IPS-NIHi11 (cell line): ENCODE measurements at regions not wholly inside any gene's neighbourhood (a gene's known extent, or its start where the extent isn't known, plus 50 kb on each side); places are given as distances from the start of the nearest gene placed in this dataset.
A peak's percentile ranks its signal among the peaks of the same experiment; 100 is the strongest.
"Not testable (repeated sequence)": the region's sequence is repeated elsewhere in the genome, so short reads cannot be mapped to it uniquely, and the experiment has no call there.

ENCODE experiments used
- DNase-seq: peaks from one replicate; pipeline ENCODE4 v3.0.0; 2012; ENCODE audit warnings: mixed read lengths, low spot score

DNA sequence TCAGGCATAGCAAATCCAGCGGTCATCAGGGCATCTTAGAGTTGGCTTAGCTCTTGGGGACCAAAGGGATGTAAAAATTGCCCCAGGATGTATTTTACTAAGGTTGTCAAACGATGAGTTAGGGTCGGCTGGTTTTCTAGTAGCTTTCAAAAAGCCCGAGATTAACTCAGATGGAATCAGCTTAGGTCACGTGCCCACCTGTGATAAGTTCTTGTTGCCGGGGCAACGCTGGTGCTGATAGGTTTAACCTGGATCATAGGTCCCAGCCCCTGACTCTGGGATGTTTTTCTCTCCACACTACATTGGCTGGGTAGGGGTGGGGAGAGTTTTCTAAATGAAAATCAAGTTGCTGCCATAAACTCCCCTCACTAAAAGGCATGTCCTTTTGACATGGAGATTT lies 257.3 kb upstream of the SULF2 start:
- DNase-seq, result no peak

DNA sequence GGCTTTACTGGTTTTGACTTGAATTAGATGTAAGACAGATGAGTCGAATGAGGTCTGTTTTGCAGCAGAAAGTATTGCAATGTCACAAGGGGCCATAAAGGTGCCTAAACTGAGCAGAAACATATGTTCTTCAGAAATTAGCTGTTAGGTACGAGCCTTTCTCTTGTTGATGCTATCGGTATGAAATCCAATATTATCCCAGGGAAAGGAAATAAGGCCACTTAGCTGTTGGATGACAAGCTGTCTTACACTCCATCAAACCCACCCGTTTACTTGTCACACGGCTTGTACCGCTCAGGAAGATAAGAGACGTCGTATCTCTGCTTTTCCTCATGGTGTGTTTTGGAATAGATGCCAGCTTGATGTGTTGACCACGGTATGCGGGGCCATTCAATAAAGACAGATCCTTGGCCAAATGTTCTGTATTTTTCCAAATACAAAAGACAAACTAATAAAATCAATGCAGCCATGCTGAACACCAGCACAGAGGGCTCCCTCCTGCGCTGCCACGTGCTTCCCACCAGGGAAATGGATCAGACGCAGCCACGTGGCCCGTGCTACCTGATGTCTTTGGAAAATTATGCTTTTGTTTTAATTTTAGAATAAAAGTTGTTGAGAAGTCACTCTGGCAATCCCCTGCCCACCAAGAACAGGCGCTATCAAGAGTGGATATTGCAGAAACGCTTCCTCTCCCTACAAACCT lies 255.9 kb upstream of the SULF2 start:
- no peak for DNase-seq

DNA sequence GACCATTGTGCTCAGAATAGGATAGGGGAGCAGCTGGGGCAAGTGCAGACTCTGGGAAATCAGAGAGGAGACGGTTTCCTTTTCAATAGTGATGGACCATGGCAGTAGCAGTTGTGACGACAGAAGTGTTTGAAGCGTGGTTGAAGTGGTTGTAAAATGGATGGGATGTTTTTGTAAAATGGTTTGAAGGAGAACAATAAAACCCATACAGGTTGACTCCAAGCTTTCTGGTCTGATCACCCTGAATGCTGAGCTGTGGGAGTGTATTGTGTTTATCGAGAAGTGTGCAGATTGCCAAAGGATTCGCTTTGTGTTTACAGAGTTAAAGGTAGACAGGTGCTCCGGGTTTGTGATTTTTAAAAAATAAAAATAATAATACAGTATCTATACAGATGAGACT lies 255.2 kb upstream of the SULF2 start:
- no peak for DNase-seq

DNA sequence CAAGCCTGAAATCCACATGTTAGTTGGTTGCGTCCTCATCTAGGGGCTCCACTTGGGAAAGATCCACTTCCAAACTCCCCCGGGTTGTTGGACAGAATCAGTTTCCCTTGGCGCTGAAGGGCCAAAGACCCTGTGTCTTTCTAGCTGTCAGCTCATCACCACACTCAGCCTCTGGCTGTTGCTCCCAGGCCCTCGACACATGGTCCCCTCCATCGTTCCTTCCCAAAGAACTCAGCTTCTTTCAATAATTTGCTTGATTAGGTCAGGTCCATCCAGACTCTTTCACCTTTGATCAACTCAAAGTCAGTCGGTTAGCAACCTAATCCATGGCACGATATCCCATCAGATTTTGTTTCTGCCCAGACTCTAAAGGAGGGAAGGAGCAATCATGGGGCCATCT lies 254.8 kb upstream of the SULF2 start:
- no peak for DNase-seq

DNA sequence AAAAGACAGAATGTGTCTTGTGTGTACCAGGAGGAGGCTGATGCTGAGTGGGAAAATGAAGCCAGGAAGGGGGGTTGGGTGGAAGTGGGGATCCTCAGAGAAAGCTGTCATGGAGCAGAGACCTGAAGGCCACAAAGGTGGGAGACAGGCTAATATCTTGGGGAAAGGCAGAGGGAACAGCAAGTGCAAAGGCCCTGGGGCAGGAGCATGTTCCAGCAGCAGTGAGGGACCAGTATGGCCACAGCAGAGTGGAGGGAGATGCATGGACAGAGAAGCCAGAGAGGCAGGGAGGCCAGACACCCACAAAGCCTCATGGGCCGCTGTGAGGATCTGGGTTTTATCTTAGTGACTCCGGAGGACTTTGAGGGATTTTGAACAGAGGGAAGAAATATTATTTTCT lies 254.2 kb upstream of the SULF2 start:
- DNase-seq, result no peak

DNA sequence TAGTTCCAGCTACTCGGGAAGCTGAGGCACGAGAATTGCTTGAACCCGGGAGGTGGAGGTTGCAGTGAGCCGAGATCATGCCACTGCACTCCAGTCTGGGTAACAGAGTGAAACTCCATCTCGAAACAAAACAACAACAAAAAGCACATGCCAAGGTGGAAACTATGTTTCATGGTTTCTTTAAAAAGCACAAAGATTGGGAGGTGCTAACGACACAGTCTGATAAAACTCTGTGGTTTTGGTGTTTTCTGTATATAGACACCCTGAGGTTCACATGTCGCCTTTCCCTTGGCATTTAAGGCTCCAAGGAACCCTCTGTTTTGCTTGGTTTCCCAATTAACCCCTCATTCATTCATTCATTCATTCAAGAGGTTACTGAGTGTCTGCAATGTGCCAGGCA lies 253.4 kb upstream of the SULF2 start:
- DNase-seq, result no peak

DNA sequence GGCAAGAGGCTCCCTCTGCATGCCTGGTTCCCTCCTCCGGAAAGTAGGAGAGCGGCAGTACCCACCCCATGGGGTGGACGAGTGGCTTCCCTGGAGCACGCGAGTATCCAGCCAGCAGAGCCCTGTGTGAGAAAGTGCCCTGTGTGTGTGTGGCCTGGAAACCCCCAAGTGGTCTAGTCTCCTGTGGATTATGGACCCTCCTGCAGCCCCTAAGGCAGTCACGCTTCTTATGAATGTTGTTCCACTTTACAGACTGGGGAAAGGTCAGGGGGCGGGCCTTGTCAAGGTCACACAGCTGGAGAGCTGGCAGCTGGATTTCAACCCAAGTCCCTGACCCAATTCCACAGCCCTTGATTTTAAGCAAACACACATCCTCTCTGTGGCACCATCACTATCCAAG lies 252.5 kb upstream of the SULF2 start:
- not testable (repeated sequence) for DNase-seq

DNA sequence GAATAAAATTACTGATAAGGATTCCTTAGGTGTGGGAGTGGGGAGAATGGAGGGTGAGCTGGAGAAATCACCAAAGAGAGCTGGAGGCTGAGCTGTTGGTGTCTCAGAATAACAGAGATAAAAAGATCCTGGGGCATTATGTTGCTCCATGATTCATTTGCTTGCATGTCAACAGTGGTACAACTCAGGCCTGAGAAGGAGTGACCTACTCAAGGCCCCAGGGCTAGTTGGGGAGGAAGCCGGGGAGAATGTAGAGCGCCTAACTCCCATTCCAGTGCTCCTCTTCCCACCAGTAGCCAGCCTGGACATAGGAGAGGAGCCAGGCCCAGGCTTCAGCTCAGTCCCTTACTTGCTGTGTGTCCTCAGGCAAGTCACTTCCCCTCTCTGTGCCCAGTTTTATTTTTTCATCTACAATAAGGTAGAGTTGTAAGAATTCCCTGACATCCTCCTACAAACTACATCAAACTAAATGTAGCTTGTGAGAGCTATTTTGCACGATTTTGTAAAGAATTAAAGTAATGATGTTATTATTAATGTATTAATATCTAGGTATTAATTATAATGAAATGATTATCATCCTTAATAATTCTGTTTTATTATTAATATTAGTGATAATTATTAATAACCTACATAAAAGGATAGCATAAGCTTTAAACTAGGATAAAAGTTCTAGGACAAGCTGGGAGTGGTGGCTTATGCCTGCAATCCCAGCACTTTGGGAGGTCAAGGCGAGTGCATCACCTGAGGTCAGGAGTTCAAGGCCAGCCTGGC lies 250.9 kb upstream of the SULF2 start:
- no peak for DNase-seq

DNA sequence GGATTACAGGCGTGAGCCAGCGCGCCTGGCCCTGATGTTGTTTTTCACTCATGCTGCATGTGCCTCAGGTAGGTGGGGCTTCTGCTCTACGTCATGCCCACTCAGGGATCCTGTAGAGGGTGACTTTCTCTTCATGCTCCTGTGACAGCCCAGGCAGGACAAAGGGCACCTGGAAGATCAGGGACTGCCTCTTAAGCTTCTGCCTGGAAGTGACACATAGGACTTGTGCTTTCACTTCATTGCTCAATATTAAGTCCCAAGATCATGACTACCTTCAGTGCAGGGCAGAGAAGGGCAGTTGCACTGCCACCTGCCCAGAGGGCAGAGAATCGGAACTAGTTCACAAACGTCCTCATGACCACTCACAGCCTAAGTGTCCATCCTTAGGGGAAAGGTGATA lies 249.5 kb upstream of the SULF2 start:
- no peak for DNase-seq

DNA sequence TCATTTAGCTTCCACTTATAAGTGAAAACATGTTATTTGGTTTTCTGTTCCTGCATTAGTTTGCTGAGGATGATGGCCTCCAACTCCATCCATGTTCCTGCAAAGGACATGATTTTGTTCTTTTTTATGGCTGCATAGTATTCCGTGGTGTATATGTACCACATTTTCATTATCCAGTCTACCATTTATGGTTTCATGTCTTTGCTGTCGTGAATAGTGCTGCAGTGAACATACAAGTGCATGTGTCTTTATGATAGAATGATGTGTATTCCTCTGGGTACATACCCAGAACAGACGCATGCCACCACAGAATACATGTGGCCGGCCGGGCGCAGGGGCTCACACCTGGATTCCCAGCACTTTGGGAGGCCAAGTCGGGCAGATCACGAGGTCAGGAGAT lies 247.7 kb upstream of the SULF2 start:
- not testable (repeated sequence) for DNase-seq

DNA sequence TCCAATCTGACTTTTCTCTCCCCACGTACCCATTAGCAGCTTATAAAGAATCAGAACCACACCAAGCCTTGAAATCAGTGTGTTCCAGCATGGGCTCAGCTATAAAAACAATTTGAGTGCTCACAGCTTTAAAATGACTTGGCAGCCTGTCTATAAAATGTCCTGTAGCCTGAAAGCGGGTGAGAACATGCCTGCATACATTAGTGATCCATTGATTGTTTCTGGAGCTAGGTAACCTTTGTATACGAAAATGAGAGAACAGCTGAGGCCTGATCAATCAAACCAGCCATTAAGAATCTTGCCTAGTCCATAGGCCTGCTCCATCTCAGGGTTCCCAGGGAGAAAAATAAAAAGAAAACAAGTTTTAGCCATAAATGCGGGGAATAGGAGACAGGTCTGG lies 245.8 kb upstream of the SULF2 start:
- DNase-seq, result no peak

DNA sequence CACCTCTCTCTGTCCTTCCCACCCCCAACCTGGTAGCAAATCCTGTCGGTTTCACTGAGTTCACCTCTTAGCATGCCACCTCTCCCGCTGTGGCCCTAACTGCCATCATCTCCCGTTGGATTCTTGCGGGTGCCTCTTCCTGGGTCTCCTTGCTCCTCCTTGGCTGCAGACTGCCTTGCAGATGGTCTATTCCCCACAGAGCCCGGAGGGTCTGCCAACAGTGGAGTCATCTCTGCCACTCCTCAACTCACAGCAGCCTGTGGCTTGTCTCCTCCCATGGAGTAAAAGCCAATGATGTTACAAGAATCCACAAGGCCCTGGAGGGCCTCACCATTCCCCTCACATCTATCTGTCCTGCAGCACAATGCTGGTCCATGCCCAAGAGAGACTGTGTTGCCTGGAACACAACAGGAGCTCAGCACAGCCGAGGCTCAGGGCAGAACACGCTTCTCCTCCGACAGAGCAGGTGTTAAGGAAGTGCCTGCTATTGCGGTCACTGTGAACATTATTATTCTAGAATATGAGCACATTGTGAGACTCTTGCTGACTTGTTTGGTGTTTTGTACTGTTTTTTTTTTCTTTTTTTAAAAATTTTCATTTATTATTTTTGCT lies 241.8 kb upstream of the SULF2 start:
- no peak for DNase-seq

DNA sequence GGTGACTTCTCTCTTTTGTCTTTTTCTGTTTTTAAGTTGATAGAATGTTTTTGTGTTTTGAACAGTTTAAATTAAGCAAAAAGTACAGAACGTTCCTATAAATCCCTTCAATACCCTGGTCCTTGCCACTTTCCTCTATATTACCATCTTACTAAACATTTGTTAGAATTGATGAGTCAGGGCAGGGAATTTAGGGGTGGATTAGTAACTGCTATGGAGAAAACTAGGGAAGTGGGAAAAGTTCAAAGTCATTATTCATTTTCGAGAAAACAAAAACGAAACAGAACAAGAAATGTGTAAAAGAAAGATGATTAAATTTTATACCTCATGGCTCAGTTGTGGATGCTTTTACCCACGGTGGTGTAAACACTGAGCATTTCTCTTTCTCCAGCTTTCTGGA lies 240.4 kb upstream of the SULF2 start:
- DNase-seq, result no peak

DNA sequence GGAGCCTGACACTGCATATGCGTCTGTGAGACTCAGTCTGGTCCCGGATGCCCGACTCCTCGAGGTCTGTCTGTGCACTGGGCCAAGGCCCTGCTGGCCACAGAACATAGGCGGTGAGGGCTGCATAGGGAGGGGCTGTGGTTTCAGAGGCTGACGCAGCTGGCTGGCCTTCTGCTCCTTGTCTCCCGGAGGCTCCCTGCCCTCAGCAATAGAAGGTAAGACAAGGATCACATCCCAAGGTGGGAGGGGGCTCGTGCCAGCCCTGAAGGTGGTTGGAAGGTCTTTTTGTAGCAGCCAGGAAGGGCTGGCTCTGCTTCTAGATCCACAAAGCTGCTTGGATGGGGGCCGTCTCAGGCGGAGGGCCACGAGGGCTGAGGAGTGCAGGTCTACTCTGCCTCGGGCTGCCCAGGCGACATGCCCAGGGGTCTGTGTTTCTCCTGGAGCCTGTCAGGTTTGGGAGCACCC lies 239.8 kb upstream of the SULF2 start:
- peak; percentile 45 for DNase-seq

DNA sequence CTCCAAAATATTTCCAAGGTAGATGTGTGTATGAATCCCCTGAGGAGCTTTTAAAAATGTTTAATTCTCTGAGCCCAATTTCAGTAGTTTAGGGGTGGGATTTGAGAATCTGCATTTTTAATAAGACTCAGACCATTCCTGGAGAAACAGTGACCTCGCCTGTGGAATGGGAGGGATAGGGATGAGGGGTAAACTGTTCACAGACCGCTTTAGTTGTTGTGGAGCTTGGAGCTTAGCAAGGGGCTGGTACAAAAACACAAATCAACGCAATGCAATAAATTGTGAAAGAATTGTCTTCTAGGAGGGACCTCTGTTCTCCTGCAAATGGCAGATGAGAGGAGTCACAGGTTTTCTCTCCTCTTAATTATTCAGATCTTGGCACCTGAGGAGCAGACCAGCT lies 239.3 kb upstream of the SULF2 start:
- DNase-seq, result no peak

DNA sequence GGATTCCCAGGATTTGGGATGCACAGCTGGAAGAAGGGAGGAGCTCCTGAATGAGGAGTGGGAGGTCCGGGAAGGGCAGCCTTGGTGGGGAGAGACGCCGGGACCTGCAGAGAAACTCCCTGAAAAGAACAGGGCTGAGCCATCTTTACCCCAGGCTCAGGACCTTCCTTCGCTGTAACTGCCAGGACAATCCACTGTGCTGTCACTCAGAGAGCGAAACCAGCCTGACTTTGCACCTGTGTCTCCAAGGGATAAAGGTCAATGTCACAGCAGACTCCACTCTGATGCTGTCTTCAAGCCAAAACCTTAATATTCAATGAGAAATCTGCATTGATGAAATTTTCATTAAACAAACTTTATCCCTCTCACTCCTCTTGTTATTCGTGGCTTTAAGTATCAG lies 235.4 kb upstream of the SULF2 start:
- not testable (repeated sequence) for DNase-seq

DNA sequence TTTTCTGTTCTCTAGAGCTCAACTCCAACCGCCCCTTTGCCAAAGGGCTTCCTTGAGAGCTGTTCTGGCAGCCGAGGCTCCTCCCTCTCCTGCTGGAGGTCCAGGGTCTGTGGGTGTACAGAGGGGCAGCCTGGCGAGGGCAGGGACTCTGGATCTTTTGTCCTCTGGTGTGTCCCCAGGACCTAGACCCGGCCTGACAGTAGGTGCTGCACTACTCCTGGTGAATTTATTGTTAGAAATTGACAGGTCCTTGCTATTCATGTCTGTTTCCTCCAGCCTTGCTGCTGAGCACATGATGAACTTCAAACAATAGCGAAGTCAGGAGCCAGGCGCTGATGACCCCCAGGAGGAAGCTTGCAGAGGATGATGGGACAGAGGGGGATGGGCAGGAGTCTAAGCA lies 234.7 kb upstream of the SULF2 start:
- no peak for DNase-seq

DNA sequence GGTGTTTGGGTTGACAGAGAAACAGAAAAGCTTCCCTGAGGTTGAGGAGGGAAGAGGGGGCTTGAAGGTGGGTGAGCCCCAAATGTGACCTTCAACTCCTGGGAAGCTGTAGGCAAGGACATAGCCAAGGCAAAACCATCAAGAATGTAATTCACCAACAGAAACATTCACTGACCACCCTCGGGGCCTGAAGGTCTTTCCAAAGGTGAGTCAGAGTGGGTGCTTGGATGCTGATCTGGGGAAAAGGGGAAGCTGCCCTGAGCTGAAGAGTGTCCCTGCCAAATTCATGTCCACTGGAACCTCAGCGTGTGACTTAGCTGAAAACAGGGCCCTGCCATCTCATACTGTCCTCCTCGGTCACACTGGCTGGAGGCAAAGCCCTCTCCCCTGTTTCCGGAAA lies 234.2 kb upstream of the SULF2 start:
- no peak for DNase-seq

DNA sequence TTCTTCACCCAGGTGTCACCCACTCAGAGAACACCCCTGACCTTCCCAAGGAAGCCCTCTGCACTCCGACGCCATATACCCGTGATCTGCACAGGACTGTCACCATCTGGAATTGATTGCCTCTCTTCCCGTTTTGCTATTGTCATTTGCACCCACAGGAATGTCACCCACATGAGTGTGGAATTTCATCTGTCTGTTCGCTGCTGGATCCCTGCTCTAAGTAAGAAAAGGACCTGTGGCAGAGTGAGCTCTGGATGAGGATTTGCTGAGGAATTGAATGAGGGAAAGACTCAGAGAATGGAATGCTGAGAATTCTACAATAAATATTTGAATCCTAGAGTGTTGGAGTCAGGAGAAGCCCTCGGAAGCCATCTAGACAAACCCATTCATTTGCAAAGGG lies 233.6 kb upstream of the SULF2 start:
- DNase-seq, result not testable (repeated sequence)

DNA sequence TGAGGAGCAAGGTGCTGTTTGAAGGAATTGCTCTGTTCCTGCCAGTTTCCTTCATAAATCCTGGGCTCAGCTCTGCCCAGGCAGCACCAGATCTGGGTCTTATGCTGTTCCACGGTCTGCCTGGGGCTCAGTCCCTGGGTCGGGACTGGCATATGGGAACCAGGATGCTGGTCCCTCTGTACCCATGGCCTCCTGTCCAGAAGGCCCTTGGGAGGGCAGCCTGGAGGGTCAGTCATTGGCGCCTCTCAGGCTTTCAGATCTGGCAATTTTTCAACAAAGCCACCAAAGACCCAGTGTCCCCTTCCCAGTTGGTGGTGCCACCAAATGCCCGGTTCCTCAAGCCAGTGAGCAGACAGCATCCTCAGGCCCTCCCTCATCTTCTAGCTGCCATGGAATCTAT lies 232.7 kb upstream of the SULF2 start:
- no peak for DNase-seq

DNA sequence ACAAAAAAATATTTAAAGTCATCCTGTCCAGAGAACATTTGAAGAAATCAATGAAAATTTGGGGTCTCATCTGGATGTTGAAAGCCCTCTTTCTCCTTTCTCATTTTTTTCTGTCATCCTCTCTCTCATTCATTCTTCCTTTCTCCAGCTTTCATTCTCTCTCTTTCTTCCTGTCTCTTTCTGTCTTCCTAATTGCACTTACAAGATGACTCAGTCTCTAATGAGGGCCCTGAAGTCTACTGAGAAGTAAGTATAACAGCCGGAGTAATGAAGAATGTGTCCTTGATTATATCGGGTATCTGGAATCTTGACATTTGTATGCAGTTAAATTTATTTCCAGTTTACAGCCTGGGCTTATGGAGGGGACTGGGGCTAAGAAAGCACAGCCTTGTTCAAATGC lies 232.2 kb upstream of the SULF2 start:
- DNase-seq, result no peak

DNA sequence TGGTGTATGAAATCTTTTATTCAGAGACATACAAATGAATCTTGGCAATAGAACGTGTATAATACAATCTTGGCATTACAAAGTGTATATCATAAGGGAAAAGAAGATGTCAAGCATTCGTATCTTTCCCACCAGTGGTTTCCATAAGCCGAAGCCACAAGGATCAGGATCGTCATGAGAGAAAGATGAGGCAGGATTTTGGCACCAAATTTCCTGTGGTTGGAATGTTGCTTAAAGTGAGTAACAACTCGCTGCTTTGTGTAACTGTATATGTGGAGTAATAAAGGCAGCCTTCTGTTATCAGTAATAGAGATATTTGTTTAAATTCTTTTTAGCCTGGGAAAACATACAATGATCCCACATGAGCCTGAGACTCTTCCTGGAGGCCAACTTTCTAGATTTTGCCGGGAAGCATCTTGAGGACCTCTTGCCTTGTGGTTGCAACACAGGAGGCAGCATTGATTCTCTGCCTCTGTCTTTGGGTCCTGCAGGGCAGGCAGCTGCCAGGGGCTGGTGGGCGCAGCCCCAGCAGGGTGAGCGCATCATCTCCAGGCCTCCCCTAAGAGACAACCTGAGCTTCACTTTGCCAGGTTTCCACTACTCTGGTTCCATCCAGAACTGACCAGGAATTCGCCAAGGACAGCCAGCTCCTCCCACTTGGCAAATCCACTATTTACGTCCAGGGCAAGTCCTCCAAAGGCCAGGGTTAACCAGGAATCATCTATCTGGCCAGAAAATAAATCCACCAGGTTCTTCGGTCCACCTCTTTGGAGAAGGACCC lies 230.9 kb upstream of the SULF2 start:
- no peak for DNase-seq
